ENCODE measurements at regions not wholly inside any gene's neighbourhood (a gene's known extent, or its start where the extent isn't known, plus 50 kb on each side); places are given as distances from the start of the nearest gene placed in this dataset.

- TF ChIP-seq ZNF274 (IDR thresholded peaks at IDR 0.05; ENCODE audit: low read depth, low read length) = no peak
- no peak for TF ChIP-seq SUZ12 (IDR thresholded peaks at IDR 0.05; ENCODE audit: extremely low read depth, insufficient read depth, insufficient read length)
Observed at GRCh38 chr7:12859761-12860160, 172.3 kb downstream of the ARL4A start.
